RWPE2 (cell line): ENCODE measurements at regions not wholly inside any gene's neighbourhood (a gene's known extent, or its start where the extent isn't known, plus 50 kb on each side); places are given as distances from the start of the nearest gene placed in this dataset.

Experiments
- ATAC-seq: fragments of 200-7000 bp; cut with Tn5 transposase; 3 replicates; pipeline ENCODE4 v1.9.1; 2021; ENCODE audit warnings: low read depth
- DNase-seq: peaks from one replicate; pipeline ENCODE4 v3.0.0-alpha.2; 2020; ENCODE audit warnings: low spot score
- H3K27ac ChIP-seq: fragments of 450-650 bp; 2 replicates; pipeline ENCODE4 v1.5.1; 2017; ENCODE audit warnings: mild to moderate bottlenecking; ENCODE audit not compliant: poor library complexity, severe bottlenecking
- H3K27me3 ChIP-seq: fragments of 250-450 bp; sonication (Bioruptor Pico); 2 replicates; pipeline ENCODE4 v1.5.1; 2021; ENCODE audit warnings: mild to moderate bottlenecking, moderate library complexity; ENCODE audit not compliant: insufficient read depth, poor library complexity, severe bottlenecking
- H3K36me3 ChIP-seq: fragments of 250-450 bp; sonication (Bioruptor Pico); 2 replicates; pipeline ENCODE4 v1.5.1; 2020; ENCODE audit warnings: low read depth, mild to moderate bottlenecking, moderate library complexity
- H3K4me1 ChIP-seq: fragments of 250-450 bp; sonication (Bioruptor Pico); 2 replicates; pipeline ENCODE4 v1.5.1; 2021; ENCODE audit warnings: mild to moderate bottlenecking, moderate library complexity; ENCODE audit not compliant: insufficient read depth, poor library complexity, severe bottlenecking
- H3K4me3 ChIP-seq: fragments of 250-450 bp; sonication (Bioruptor Pico); 2 replicates; pipeline ENCODE4 v1.5.1; 2021; ENCODE audit warnings: mild to moderate bottlenecking, moderate library complexity; ENCODE audit not compliant: severe bottlenecking
- H3K9me3 ChIP-seq: fragments of 250-450 bp; sonication (Bioruptor Pico); 2 replicates; pipeline ENCODE4 v1.5.1; 2021; ENCODE audit warnings: mild to moderate bottlenecking, moderate library complexity; ENCODE audit not compliant: severe bottlenecking
- TF ChIP-seq, protein P1 (sequence below): fragments of 450-650 bp; IDR thresholded peaks from one replicate; pipeline ENCODE4 v1.5.1; 2017; ENCODE audit warnings: mild to moderate bottlenecking, moderate library complexity; ENCODE audit not compliant: poor library complexity, severe bottlenecking

- H3K9me3 ChIP-seq, result no peaks in the 10 kb centered on the region
- TF ChIP-seq, protein P1, sequence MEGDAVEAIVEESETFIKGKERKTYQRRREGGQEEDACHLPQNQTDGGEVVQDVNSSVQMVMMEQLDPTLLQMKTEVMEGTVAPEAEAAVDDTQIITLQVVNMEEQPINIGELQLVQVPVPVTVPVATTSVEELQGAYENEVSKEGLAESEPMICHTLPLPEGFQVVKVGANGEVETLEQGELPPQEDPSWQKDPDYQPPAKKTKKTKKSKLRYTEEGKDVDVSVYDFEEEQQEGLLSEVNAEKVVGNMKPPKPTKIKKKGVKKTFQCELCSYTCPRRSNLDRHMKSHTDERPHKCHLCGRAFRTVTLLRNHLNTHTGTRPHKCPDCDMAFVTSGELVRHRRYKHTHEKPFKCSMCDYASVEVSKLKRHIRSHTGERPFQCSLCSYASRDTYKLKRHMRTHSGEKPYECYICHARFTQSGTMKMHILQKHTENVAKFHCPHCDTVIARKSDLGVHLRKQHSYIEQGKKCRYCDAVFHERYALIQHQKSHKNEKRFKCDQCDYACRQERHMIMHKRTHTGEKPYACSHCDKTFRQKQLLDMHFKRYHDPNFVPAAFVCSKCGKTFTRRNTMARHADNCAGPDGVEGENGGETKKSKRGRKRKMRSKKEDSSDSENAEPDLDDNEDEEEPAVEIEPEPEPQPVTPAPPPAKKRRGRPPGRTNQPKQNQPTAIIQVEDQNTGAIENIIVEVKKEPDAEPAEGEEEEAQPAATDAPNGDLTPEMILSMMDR, result no peak
- peak; percentile 52 for DNase-seq
- no peak for ATAC-seq
- H3K36me3 ChIP-seq, result no peaks in the 10 kb centered on the region
- H3K4me1 ChIP-seq, result no peaks in the 10 kb centered on the region
- H3K27ac ChIP-seq, result no peak overlapping the region
- no peaks in the 10 kb centered on the region for H3K27me3 ChIP-seq
- H3K4me3 ChIP-seq, result no peak overlapping the region
Observed at GRCh38 chr3:13700889-13701288, 152.0 kb downstream of the FBLN2 start.

GRCh38 chr3:13700362-13700761, 151.4 kb downstream of the FBLN2 start:
- no peaks in the 10 kb centered on the region for H3K36me3 ChIP-seq
- H3K27me3 ChIP-seq, result no peaks in the 10 kb centered on the region
- H3K9me3 ChIP-seq, result no peaks in the 10 kb centered on the region
- DNase-seq (peak; percentile 11), ATAC-seq (no peak)
- no peak overlapping the region for H3K27ac ChIP-seq
- no peaks in the 10 kb centered on the region for H3K4me1 ChIP-seq
- TF ChIP-seq, protein P1, result no peak
- H3K4me3 ChIP-seq, result no peak overlapping the region

DNA sequence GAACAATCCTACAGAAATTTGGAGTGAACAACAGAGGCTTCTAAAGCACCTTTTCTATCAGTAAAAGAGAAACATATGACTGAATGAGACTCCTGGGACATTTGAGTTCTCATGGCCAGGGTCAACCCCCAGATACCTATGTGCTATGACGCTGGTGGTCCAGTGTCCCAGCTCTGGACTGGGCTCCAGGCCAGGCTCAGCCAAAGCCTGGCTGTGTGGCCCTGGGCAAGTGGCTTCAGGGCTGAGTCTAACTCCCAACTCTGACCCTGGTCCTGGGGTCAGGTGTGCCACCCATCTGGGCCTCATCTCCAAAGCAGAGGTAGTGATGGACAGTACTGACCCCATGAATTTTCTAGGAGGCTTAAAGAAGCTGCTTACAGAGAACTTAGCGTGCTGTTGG, 147.8 kb downstream of the FBLN2 start:
- Histone ChIP-seq H3K27me3 (no peaks in the 10 kb centered on the region), H3K36me3 (no peaks in the 10 kb centered on the region), H3K4me1 (no peaks in the 10 kb centered on the region), H3K4me3 (no peak overlapping the region), H3K27ac (no peak overlapping the region), H3K9me3 (no peaks in the 10 kb centered on the region)
- TF ChIP-seq, protein P1, result no peak
- ATAC-seq (no peak), DNase-seq (no peak)

DNA sequence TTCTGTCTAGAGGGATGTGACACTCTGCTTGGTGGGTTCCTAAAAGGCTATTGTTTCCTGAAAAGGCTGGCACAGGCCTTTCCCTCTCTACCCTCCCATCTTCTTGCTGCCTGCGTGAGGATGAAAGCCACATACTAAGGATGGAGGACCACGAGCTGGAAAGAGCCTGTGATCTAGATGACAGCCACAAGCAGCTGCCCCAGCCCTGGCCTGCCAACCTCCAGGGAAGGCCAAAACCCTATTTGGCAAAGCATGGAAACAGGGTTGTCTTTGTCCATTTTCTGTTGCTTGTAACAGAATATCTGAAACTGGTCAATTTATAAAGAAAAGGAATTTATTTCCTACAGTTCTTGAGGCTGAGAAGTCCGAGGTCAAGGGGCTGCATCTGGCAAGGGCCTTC, 144.5 kb downstream of the FBLN2 start:
- Histone ChIP-seq H3K36me3 (no peaks in the 10 kb centered on the region), H3K27me3 (no peaks in the 10 kb centered on the region), H3K4me1 (no peaks in the 10 kb centered on the region), H3K27ac (no peak overlapping the region), H3K4me3 (no peak overlapping the region), H3K9me3 (no peaks in the 10 kb centered on the region)
- DNase-seq (no peak), ATAC-seq (no peak)
- TF ChIP-seq, protein P1, result no peak

DNA sequence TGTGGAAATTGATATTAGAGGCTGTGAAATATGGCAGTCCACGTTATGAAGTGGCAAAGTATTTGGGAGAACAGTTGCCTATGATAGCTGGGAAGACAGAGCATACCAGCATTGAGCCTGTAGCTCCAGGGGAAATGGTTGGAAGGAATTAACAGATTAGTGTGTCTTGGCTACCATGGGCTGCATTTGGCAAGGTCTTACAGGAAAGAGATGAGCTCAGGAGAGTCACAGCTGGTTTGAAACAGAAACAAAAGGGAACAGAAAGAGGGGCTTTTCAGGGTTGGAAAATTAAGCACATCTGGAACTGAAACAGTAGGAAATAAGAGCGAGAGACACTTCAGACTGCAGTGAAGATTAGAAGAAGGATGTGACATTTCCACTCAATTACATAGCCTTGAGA, 141.7 kb downstream of the FBLN2 start:
- DNase-seq, result no peak

More for the DNA sequence above, 141.7 kb downstream of the FBLN2 start:
- no peak for ATAC-seq
- no peak overlapping the region for H3K4me3 ChIP-seq
- no peaks in the 10 kb centered on the region for H3K36me3 ChIP-seq
- no peaks in the 10 kb centered on the region for H3K27me3 ChIP-seq
- H3K4me1 ChIP-seq, result no peaks in the 10 kb centered on the region
- TF ChIP-seq, protein P1, result no peak
- no peaks in the 10 kb centered on the region for H3K9me3 ChIP-seq
- H3K27ac ChIP-seq, result no peak overlapping the region
